Activated CD8-positive, alpha-beta memory T cell treated with anti-CD3 and anti-CD28 coated beads, Interleukin-2, amount 50 U/mL, for 24 hours (primary cell): ENCODE measurements at regions not wholly inside any gene's neighbourhood (a gene's known extent, or its start where the extent isn't known, plus 50 kb on each side); places are given as distances from the start of the nearest gene placed in this dataset.
"Not testable (repeated sequence)": the region's sequence is repeated elsewhere in the genome, so short reads cannot be mapped to it uniquely, and the experiment has no call there.

Experiments
- DNase-seq: peaks from one replicate; pipeline ENCODE4 v3.0.0-alpha.2; 2020; ENCODE audit errors: extremely low read depth

DNA sequence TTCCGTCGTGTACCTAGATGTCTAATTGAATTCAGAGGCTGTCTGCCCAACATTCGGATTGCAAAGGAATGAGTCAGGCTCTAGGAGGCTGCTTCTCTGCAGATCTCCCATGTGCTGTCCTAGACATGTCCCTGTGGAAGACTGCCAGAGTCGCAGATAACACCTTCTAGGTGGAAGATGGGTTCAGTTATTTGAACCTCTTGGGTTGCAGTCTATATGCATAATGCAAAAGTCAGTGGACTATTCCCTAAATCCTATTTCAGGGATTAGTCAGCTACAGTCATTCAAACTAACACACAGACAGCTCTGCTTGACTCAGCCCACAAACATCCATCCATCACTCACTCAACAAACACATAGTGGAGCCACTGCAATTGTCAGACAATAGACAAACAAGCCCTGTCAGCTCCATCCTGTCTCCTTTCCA is 300.0 kb upstream of the CTNNB1 start:
- DNase-seq, result no peak

DNA sequence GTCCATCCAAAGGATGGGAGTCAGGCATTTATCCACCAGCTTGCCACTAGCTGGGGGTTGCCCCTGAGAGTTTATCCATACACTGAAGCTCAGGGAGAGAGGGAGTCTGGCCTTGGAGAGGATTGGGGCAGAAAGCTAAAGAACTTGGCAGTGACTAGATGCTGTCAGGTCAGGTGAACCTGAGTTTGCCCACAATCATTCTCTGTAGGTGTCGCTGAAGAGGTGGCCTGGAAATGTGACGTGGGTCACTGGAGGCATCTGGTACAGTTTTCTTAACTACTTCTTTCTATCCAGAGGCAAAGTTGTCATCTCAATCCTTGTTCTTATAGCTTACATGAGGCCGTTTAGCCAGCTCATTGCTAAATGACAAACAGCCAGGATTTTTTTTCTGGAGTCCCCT is 298.0 kb upstream of the CTNNB1 start:
- no peak for DNase-seq

- no peak for DNase-seq
Measured at GRCh38 chr3:40901796-40902195, 297.5 kb upstream of the CTNNB1 start.

- DNase-seq, result not testable (repeated sequence)
Measured at GRCh38 chr3:40907907-40908465, 291.3 kb upstream of the CTNNB1 start.

GRCh38 chr3:40908612-40909011 is 290.7 kb upstream of the CTNNB1 start:
- no peak for DNase-seq

DNA sequence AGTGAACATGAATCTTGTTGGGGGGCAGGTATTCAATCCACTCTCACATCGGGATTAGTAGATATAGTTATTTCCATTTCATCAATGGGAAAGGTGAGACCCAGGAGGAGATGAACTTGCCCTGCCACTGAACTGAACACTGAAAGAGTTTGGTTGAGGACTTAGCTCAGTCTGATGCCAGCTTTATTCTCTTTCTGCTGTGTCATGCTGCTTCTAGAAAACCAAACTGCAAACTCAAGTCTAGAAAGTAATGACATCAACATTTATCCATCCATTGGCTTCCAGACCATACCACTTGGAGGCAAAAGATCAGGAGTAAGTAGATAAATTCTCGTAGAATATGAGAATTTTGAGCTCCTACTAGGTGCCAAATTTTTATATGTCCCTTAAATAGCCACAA is 288.0 kb upstream of the CTNNB1 start:
- no peak for DNase-seq

- no peak for DNase-seq
Measured at GRCh38 chr3:40911928-40912327, 287.4 kb upstream of the CTNNB1 start.

GRCh38 chr3:40912461-40912860 is 286.8 kb upstream of the CTNNB1 start:
- DNase-seq, result no peak

DNA sequence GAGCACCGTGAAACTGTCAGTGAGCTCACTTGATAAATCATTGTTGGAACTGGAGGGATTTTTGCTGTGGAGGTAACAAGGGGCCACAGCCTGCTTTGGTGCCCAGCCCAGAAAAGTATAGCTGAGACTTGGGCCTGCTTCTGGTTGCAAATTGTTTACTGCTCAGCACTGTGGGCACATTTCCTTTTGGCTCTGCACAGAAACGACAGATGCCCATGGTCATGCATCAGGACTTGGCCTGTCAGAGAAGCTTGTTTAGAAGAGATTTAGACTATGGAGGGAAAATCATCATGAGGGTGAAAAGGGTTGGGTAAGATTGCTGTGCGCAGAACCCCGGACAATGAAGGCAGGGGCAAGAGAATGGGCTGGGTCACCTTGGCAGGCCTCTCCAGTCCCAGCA is 286.1 kb upstream of the CTNNB1 start:
- no peak for DNase-seq

- no peak for DNase-seq
Measured at GRCh38 chr3:40913641-40914040, 285.7 kb upstream of the CTNNB1 start.

DNA sequence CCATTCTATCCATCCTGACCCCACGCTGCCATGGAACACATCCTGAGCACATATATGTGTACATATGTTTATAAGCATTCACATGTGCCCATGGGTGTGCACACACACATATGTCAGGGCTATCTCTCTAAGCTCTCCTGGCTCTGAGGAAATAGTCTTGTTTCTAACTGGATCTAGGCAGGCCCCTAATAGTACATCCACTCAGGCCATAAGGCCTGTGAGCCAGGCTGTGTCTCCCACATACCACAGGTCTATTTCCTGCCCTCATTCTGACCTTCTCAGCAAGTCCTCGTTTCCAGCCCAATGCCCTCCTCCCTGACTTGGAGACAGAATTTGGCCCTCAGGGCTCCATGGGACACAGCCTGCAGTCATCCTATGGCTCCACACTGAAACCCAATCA is 284.8 kb upstream of the CTNNB1 start:
- no peak for DNase-seq

GRCh38 chr3:40915346-40915865 is 283.9 kb upstream of the CTNNB1 start:
- no peak for DNase-seq

GRCh38 chr3:40920041-40920440 is 279.3 kb upstream of the CTNNB1 start:
- no peak for DNase-seq

GRCh38 chr3:40921251-40921650 is 278.1 kb upstream of the CTNNB1 start:
- no peak for DNase-seq

DNA sequence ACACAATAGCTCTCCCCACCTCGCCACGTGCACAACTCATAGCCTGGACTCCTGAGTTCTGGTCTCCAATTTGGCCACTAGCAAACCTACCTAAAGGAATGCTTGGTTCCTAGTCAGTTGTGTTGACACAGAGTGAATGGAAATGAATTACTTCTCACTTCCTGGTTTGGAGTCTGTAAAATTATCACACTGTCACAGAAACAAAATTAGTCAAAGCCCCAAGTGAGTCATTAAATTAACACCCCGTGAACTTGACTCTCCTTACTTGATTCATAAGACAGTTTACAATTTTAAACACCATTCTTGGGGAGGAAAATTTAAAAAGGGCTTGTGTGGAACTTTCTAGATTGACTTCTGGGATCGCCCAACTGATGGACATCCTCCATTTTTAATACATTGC is 276.2 kb upstream of the CTNNB1 start:
- DNase-seq, result no peak

GRCh38 chr3:40923651-40924050 is 275.7 kb upstream of the CTNNB1 start:
- no peak for DNase-seq

DNA sequence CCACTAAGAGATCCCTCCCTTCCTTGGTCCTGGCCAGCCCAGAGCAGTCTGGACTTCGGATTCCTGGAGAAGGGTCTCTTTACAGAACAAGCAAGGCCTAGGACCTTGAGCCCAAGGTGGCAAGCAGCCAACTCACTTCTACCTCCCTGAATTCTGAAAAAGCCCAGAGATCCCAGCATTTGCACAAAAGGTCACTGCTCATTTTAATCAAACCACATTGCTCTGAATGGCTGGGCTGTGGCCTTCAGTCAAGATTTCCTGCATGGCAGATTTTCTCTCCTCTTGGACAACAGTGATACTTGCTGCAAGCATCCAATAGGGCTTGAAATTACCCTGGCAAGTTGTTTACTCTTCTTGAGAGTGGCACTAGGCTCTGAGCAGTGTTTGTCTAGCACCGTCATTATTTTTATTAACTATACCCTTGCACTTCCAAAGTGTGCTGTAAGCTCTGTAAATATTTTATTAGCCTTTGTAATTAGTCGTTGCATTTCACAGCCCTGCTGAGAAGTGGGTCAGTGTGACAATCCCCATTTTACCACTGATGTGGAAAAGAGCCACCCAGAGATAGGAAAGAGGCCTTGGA is 274.7 kb upstream of the CTNNB1 start:
- no peak for DNase-seq

- DNase-seq, result no peak
Measured at GRCh38 chr3:40925231-40925630, 274.1 kb upstream of the CTNNB1 start.

GRCh38 chr3:40930131-40930538 is 269.2 kb upstream of the CTNNB1 start:
- DNase-seq, result no peak

- no peak for DNase-seq
Measured at GRCh38 chr3:40930756-40931155, 268.5 kb upstream of the CTNNB1 start.

- no peak for DNase-seq
Measured at GRCh38 chr3:40938591-40938990, 260.7 kb upstream of the CTNNB1 start.

- DNase-seq, result no peak
Measured at GRCh38 chr3:40939030-40939740, 260.1 kb upstream of the CTNNB1 start.

- no peak for DNase-seq
Measured at GRCh38 chr3:40939741-40940130, 259.6 kb upstream of the CTNNB1 start.
